ENCODE measurements at regions not wholly inside any gene's neighbourhood (a gene's known extent, or its start where the extent isn't known, plus 50 kb on each side); places are given as distances from the start of the nearest gene placed in this dataset.

GRCh38 chr13:52975969-52976368, 52.6 kb upstream of the OLFM4 start:
- no peak for DNase-seq

- DNase-seq, result no peak
These were observed 53.5 kb upstream of the OLFM4 start for GRCh38 chr13:52975161-52975560.

- no peak for DNase-seq
These were observed 53.9 kb upstream of the OLFM4 start for GRCh38 chr13:52974711-52975110.

GRCh38 chr13:52969373-52969772, 59.2 kb upstream of the OLFM4 start:
- DNase-seq, result no peak

GRCh38 chr13:52968074-52968700, 60.4 kb upstream of the OLFM4 start:
- peak; percentile 61 for DNase-seq

GRCh38 chr13:52961987-52962386, 66.6 kb upstream of the OLFM4 start:
- no peak for DNase-seq

GRCh38 chr13:52961256-52961910, 67.2 kb upstream of the OLFM4 start:
- no peak for DNase-seq

GRCh38 chr13:52955472-52955874, 73.1 kb upstream of the OLFM4 start:
- no peak for DNase-seq

- no peak for DNase-seq
These were observed 73.8 kb upstream of the OLFM4 start for GRCh38 chr13:52954838-52955237.

- no peak for DNase-seq
These were observed 78.1 kb upstream of the OLFM4 start for GRCh38 chr13:52950436-52950956.

GRCh38 chr13:52949742-52950141, 78.9 kb upstream of the OLFM4 start:
- no peak for DNase-seq

GRCh38 chr13:52949044-52949443, 79.6 kb upstream of the OLFM4 start:
- DNase-seq, result no peak

- DNase-seq, result no peak
These were observed 80.7 kb upstream of the OLFM4 start for GRCh38 chr13:52947921-52948373.

GRCh38 chr13:52945348-52945747, 83.3 kb upstream of the OLFM4 start:
- no peak for DNase-seq

GRCh38 chr13:52944697-52945096, 83.9 kb upstream of the OLFM4 start:
- no peak for DNase-seq

- DNase-seq, result no peak
These were observed 89.6 kb upstream of the PCDH8 start for GRCh38 chr13:52938065-52938464.

GRCh38 chr13:52936806-52937205, 88.4 kb upstream of the PCDH8 start:
- no peak for DNase-seq

GRCh38 chr13:52934258-52934657, 85.8 kb upstream of the PCDH8 start:
- DNase-seq, result no peak

GRCh38 chr13:52933547-52934210, 85.2 kb upstream of the PCDH8 start:
- no peak for DNase-seq

GRCh38 chr13:52933099-52933498, 84.7 kb upstream of the PCDH8 start:
- no peak for DNase-seq

GRCh38 chr13:52932649-52933048, 84.2 kb upstream of the PCDH8 start:
- no peak for DNase-seq

GRCh38 chr13:52931539-52932431, 83.3 kb upstream of the PCDH8 start:
- no peak for DNase-seq

- DNase-seq, result no peak
These were observed 82.7 kb upstream of the PCDH8 start for GRCh38 chr13:52931131-52931530.

All from CD4-positive, alpha-beta T cell treated with Interleukin-21 for 1 hour (primary cell).